ENCODE measurements at regions not wholly inside any gene's neighbourhood (a gene's known extent, or its start where the extent isn't known, plus 50 kb on each side); places are given as distances from the start of the nearest gene placed in this dataset.

GRCh38 chr6:10082385-10082784, 332.5 kb downstream of the TFAP2A start:
- TF ChIP-seq CTCF (IDR thresholded peaks at IDR 0.05): no peak
- TF ChIP-seq POLR2A (IDR thresholded peaks at IDR 0.05): no peak

Measured in vagina (tissue), 2 donors.